HG02870 (cell line): ENCODE measurements at regions not wholly inside any gene's neighbourhood (a gene's known extent, or its start where the extent isn't known, plus 50 kb on each side); places are given as distances from the start of the nearest gene placed in this dataset.

Experiments
- ATAC-seq: cut with Tn5 transposase; IDR thresholded peaks from one replicate; pipeline ENCODE4 v1.9.1; 2021; ENCODE audit warnings: mild to moderate bottlenecking, moderate library complexity; ENCODE audit not compliant: unreplicated experiment

- ATAC-seq, result no peak
Measured at GRCh38 chr14:98368221-98368620, 903.8 kb downstream of the BCL11B start.

- ATAC-seq, result no peak
Measured at GRCh38 chr14:98368916-98369315, 903.1 kb downstream of the BCL11B start.

- no peak for ATAC-seq
Measured at GRCh38 chr14:98369344-98369743, 902.7 kb downstream of the BCL11B start.

GRCh38 chr14:98370352-98370751 is 901.6 kb downstream of the BCL11B start:
- ATAC-seq, result no peak

GRCh38 chr14:98371141-98371540 is 900.9 kb downstream of the BCL11B start:
- ATAC-seq, result no peak

GRCh38 chr14:98374136-98374535 is 897.9 kb downstream of the BCL11B start:
- no peak for ATAC-seq

- ATAC-seq, result no peak
Measured at GRCh38 chr14:98375566-98375965, 896.4 kb downstream of the BCL11B start.

GRCh38 chr14:98379830-98380229 is 892.2 kb downstream of the BCL11B start:
- ATAC-seq, result no peak

GRCh38 chr14:98382662-98383061 is 889.3 kb downstream of the BCL11B start:
- ATAC-seq, result no peak

- no peak for ATAC-seq
Measured at GRCh38 chr14:98385851-98386250, 886.1 kb downstream of the BCL11B start.

- no peak for ATAC-seq
Measured at GRCh38 chr14:98391061-98391460, 880.9 kb downstream of the BCL11B start.

- no peak for ATAC-seq
Measured at GRCh38 chr14:98393527-98393926, 878.5 kb downstream of the BCL11B start.

- no peak for ATAC-seq
Measured at GRCh38 chr14:98404811-98405210, 867.2 kb downstream of the BCL11B start.

- ATAC-seq, result no peak
Measured at GRCh38 chr14:98408024-98408555, 863.9 kb downstream of the BCL11B start.

GRCh38 chr14:98408713-98409112 is 863.3 kb downstream of the BCL11B start:
- no peak for ATAC-seq

- no peak for ATAC-seq
Measured at GRCh38 chr14:98411154-98411553, 860.8 kb downstream of the BCL11B start.

GRCh38 chr14:98412431-98412830 is 859.6 kb downstream of the BCL11B start:
- no peak for ATAC-seq

GRCh38 chr14:98415766-98416165 is 856.2 kb downstream of the BCL11B start:
- ATAC-seq, result no peak

GRCh38 chr14:98417001-98417400 is 855.0 kb downstream of the BCL11B start:
- no peak for ATAC-seq

- no peak for ATAC-seq
Measured at GRCh38 chr14:98428483-98428994, 843.5 kb downstream of the BCL11B start.

- ATAC-seq, result no peak
Measured at GRCh38 chr14:98433436-98433835, 838.6 kb downstream of the BCL11B start.

GRCh38 chr14:98437113-98437512 is 834.9 kb downstream of the BCL11B start:
- ATAC-seq, result no peak

- no peak for ATAC-seq
Measured at GRCh38 chr14:98444077-98444476, 827.9 kb downstream of the BCL11B start.
